NCI-H524 treated with DMSO at 0.1 percent for 48 hours (cell line): ENCODE measurements at regions not wholly inside any gene's neighbourhood (a gene's known extent, or its start where the extent isn't known, plus 50 kb on each side); places are given as distances from the start of the nearest gene placed in this dataset.
"Not testable (repeated sequence)": the region's sequence is repeated elsewhere in the genome, so short reads cannot be mapped to it uniquely, and the experiment has no call there.

Source experiments
- DNase-seq: peaks from one replicate; lab custom pipeline; 2025; lab: John Stamatoyannopoulos, UW

- not testable (repeated sequence) for DNase-seq
These were observed 52.3 kb downstream of the SEPTIN7 start for GRCh38 chr7:35853194-35853593.

DNA sequence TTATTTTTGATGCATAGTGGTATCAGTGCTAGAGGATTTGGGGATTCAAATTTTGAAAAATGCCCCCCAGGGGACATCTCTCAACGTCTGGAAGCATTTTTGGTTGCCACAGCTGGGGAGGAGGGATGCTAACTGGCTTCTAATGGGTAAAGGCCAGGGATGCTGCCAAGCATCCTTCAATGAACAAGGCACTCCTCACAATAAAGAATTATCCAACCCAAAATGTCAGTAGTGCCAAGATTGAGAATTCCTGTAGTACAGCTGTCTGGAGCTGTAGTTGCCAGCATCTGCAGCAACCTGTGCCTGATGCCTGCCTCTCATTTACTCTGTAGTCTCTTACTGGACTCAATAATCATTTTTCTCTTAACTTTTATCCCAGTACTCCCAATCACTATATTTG is 53.5 kb downstream of the SEPTIN7 start:
- DNase-seq = no peak

DNA sequence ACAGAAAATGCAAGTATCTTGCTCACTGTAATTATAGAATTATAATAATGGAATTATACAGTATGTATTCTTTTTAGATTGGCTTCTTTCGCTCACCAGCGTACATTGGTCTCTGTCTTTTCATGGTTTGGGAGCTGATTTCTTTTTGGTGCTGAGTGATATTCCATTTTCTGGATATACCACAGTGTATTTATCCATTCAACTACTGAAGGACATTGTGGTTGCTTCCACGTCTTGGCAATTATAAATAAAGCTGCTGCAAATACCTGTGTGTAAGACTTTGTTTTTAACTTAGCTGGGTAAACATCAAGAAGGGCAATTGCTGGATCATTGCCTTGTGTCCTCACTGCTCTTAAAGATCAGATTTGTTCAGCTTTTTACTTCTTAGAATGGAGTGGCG is 55.3 kb downstream of the SEPTIN7 start:
- no peak for DNase-seq

GRCh38 chr7:35860664-35861063 is 59.8 kb downstream of the SEPTIN7 start:
- DNase-seq = no peak

- no peak for DNase-seq
These were observed 64.4 kb downstream of the SEPTIN7 start for GRCh38 chr7:35865287-35865686.

DNA sequence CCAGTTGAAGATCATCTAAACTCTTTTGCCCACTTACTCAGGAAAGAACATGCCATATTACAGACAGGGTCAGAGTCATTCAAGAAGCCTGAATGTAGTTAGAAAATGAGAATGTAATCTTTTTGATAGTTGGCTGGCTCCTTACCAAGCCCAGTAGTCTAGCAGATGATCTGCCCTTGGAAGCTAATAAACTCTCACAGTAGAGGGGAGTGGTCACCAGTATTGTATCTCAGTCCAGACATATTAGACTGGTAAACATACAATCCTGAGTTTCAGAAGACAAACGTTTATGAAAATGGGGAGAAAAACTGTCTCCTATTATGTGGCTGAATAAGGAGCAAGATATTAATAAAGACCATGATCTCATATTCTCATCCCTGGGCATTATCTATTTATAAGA is 65.3 kb downstream of the SEPTIN7 start:
- no peak for DNase-seq

DNA sequence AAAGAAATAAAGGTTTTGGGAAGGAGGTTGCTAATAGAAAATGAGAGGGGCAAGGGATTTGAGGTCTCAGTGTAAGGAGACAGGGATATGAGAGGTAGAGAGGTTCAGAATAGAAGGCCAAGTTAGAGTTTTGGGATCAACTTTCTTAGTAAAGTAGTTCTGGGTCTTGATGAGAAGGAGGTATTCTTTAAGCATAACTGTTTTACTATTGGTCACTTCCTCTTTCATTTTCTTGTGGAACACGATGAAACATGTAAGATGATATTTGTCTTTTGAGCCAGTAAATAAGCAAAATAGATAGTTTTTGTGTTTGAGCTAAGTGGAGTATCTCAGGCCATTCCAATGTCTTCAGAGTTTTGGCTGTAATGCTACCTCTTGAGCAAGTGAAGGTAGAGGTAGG is 68.3 kb downstream of the SEPTIN7 start:
- not testable (repeated sequence) for DNase-seq

- DNase-seq = no peak
These were observed 69.0 kb downstream of the SEPTIN7 start for GRCh38 chr7:35869810-35870209.

DNA sequence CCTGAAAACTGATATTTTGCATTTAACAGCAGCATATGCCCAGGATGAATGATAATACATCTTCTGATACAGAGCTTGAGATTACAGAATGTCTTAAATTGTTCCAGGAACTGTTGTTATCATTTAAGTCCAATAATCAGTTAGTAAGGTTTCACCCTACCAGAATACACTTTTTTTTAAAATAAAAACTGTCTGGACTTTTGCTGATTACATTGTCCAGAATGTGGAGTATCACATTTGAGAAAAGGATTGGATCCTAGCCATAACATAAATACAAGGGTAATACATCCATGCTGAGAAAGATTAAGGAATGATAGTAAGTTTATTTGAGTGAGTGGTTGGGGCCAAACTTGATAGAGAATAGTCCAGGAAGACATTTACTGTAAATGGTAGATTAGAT is 71.0 kb downstream of the SEPTIN7 start:
- no peak for DNase-seq

GRCh38 chr7:35874886-35875285 is 74.0 kb downstream of the SEPTIN7 start:
- no peak for DNase-seq

GRCh38 chr7:35875292-35875691 is 74.4 kb downstream of the SEPTIN7 start:
- DNase-seq = no peak

DNA sequence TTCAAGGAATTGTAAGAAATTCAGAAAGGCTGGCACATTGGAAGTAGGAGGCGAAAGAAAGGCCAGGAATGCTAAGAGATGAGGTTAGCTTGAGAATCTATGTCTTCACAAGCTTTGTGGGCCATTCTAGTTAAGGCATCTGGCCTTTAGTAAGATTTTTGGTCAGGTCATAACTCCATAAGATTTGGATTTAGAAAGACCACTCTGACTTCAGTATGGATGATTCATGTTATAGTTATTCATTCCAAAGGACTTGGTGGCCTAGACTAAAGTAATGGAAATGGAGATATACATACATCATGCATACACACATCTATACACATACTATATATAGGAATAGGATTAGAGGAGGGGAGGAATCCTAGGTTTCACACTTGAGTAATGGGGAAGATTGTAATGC is 77.5 kb downstream of the SEPTIN7 start:
- no peak for DNase-seq

DNA sequence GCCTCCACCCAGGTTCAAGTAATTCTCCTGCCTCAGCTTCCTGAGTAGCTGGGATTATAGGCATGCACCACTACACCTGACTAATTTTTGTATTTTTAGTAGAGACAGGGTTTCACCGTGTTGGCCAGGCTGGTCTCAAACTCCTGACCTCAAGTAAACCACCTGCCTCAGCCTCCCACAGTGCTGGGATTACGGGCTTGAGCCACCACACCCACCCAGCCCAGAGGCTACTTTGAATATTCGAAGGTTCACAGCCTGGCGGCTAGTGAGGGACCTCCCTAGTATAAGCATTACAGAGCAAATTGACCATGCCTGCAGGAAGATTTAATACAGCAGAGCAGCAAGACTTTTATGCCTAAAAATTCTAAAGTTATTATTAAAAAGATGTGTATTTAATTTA is 86.6 kb downstream of the SEPTIN7 start:
- DNase-seq = not testable (repeated sequence)

DNA sequence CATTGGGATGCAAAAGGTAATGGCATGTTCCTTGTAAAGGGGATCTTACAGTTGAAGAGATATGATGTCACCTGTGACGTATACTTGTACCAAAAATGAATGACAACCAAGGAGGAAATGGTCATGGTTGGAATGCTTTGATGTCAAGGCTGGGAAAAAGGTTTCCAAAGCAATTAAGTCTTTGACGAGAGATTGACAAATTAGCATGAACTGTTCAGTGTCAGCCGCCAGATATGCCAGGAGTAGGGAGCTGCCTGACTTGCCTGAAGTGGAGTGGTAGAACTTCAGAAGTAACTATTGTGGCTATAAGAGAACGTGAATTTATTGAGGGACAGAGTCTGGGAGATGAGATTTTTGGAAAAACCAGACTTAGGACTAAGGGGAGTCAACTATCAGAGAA is 88.1 kb downstream of the SEPTIN7 start:
- no peak for DNase-seq

DNA sequence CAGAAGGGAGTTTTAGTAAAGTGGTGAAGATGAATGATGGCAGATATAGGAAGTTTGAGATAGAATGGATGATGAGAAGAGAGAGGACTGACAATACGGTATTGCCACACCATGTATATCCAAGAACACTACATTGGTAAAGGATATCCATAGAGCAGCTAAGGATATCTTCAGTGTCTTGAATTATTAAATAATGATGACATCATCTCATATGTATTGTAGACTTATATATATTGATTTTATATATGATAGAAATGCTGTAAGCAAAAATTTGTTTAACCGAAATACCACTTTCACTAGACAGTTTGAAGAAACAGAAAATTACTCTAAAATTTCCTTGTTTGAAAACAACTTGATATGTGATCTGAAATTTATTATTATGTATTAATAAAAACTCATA is 89.0 kb downstream of the SEPTIN7 start:
- DNase-seq = no peak

- no peak for DNase-seq
These were observed 90.4 kb downstream of the SEPTIN7 start for GRCh38 chr7:35891004-35891830.

DNA sequence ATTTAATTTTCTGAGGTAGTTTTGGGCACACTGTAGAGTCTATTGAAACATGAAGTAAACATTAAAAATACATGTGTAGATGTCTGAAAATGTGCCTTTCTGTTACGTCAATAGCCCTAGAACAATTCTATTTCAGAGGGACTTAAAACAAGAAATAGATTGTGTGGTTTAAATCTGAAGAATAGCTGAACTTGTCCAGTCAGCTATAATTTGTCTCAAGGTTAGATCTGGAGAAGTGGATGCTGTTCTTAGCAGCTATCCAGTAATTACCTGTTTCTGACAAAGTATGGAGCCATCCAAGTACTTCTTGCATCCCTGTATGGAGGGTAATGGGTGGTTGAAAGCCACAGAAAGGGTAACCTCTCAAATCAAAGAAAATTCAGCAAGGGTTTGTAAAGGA is 92.8 kb downstream of the SEPTIN7 start:
- no peak for DNase-seq

DNA sequence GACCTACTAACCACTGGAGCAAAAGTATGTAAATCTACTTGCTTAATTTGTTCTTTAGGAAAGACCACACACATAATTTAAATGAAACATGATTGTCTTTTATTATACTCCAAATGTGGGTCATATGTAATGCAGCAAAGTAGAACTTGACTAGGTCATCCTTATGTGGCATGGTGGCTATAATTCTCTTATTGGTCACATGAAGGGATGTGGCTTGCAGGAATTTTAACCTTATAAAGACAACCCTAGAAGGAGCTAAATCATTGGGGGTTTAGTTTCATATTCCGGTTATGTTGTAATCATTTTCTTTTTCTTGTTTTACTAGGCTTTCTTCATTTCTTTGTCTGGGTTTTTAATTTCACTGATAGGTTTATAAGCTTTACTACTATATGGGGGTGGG is 93.9 kb downstream of the SEPTIN7 start:
- no peak for DNase-seq

DNA sequence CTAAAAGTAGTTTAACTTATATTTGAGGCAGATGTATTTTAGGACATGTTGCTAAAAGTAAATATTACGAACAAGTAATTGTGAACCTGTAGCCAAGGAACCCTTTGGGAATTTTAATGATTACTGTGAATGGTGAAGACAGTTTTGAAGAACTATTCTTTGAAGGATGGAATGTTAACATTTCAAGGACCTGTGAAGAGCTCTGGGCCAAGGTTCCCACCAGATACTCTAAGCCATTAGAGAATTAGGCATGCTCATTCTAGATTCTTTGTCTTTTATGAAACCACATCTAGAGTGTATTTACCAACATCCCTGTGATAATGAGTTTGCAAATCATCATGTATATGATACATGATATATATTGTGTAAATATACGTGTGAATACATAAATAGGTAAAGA is 99.8 kb downstream of the SEPTIN7 start:
- DNase-seq = no peak

DNA sequence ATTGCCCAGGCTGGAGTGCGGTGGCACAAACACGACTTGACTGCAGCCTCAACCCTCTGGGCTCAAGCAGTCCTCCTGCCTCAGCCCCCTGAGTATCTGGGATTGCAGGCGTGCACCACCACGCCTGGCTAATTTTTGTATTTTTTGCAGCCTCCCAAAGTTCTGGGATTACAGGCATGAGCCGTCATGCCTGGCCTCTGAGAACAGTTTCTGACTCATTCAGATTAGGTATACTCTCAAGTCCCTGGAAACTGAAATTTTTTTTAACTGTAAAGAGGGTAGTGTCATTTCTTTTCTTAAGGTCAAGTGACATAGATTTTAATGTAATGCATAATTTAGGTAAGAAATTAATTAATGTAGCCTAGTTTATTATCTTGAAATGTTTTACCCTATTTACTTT is 104.7 kb downstream of the SEPTIN7 start:
- DNase-seq = no peak

DNA sequence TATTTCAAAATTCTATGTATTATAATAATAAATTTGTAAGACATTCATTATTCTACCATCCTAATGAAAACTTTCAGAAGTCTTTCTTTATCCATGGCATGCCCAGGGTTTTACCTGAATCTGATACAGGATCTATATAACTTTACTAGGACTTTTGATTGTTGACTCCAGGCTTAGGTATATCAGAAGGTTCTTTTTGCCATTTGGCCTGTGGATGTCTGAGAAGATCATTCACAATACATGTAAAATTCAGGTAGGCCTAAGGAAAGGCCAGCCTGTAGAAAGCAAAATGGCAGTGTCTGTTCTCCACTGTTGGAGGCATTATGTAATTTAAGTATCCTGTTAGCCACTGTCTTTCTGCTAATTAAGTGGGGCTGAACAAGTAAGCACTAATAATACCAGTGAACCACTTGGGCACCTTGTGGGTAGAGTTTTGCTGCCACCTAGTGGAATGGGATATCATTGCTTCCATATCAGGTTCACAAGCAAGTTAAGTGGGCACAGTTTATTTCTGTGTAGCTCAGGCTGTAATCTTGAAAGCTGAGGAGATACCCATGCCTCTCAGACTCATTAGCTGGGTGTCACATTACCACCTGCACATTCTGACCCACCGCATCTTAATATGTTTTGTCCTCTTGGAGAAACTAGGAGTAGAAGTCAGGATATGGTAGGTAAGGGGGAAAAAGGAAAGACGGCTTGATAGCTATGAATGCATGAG is 105.5 kb downstream of the SEPTIN7 start:
- DNase-seq = peak; percentile 71

- no peak for DNase-seq
These were observed 107.7 kb downstream of the SEPTIN7 start for GRCh38 chr7:35908331-35909216.
